IPS-20b (cell line): ENCODE measurements at regions not wholly inside any gene's neighbourhood (a gene's known extent, or its start where the extent isn't known, plus 50 kb on each side); places are given as distances from the start of the nearest gene placed in this dataset.
"Not testable (repeated sequence)": the region's sequence is repeated elsewhere in the genome, so short reads cannot be mapped to it uniquely, and the experiment has no call there.

Experiments
- H3K27ac ChIP-seq: one replicate; pipeline ENCODE4 v1.5.1; 2013; ENCODE audit warnings: low read length
- H3K27me3 ChIP-seq: 2 replicates; pipeline ENCODE4 v1.6.1; 2013; ENCODE audit warnings: mild to moderate bottlenecking, low read length, inconsistent platforms; ENCODE audit not compliant: insufficient read depth
- H3K36me3 ChIP-seq: 2 replicates; pipeline ENCODE4 v1.6.1; 2013; ENCODE audit warnings: low read depth, mild to moderate bottlenecking, inconsistent platforms, low read length, moderate library complexity; ENCODE audit not compliant: insufficient read depth
- H3K4me1 ChIP-seq: 2 replicates; pipeline ENCODE4 v1.6.1; 2013; ENCODE audit warnings: mild to moderate bottlenecking, control low read depth, inconsistent platforms, low read length, moderate library complexity; ENCODE audit not compliant: insufficient read depth
- H3K4me3 ChIP-seq: 2 replicates; pipeline ENCODE4 v1.5.1; 2013; ENCODE audit warnings: mild to moderate bottlenecking, low read length, inconsistent platforms
- H3K9ac ChIP-seq: 2 replicates; pipeline ENCODE4 v1.6.1; 2013; ENCODE audit warnings: low read depth, mild to moderate bottlenecking, inconsistent platforms, low read length, moderate library complexity
- H3K9me3 ChIP-seq: 2 replicates; pipeline ENCODE4 v1.6.1; 2013; ENCODE audit warnings: mild to moderate bottlenecking, low read depth, low read length, inconsistent platforms; ENCODE audit not compliant: insufficient read depth

GRCh38 chr6:33888183-33888582, 84.4 kb upstream of the MLN start:
- no peaks in the 10 kb centered on the region for H3K4me1 ChIP-seq
- no peaks in the 10 kb centered on the region for H3K27me3 ChIP-seq
- H3K4me3 ChIP-seq = no peak overlapping the region
- no peaks in the 10 kb centered on the region for H3K9me3 ChIP-seq
- no peak overlapping the region for H3K27ac ChIP-seq
- no peaks in the 10 kb centered on the region for H3K36me3 ChIP-seq
- no peak overlapping the region for H3K9ac ChIP-seq

DNA sequence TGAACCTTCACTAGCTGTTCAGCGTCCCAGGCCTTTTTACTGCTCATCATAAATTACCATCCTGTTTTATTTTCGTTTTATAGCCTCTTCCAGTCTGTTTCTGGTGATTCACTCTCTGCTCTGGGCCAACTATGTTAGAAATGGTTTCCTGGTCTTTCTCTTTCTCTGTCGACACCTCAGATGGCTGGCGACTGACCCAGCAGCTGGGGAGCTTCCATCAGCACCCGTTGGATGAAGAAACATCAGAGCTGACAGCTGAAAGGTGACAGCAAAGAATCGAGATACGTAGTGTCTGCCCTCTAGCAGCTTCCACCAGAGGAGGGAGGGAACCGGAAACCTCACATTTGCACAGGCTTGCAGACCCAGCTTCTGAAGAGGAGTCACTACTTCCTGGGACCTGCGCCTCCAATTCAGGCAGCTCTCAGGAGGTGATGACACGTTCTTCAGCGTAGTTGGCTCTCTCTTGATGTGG, 82.9 kb upstream of the MLN start:
- Histone ChIP-seq H3K27me3 (no peaks in the 10 kb centered on the region), H3K36me3 (no peaks in the 10 kb centered on the region), H3K27ac (no peak overlapping the region), H3K9ac (no peak overlapping the region), H3K4me1 (no peaks in the 10 kb centered on the region), H3K4me3 (no peak overlapping the region), H3K9me3 (no peaks in the 10 kb centered on the region)

- Histone ChIP-seq H3K4me1 (peaks cover 6% of the 10 kb centered on the region; the same call in 1 of the 2 replicates), H3K27ac (no peak overlapping the region), H3K9me3 (no peaks in the 10 kb centered on the region), H3K36me3 (no peaks in the 10 kb centered on the region), H3K9ac (no peak overlapping the region), H3K27me3 (no peaks in the 10 kb centered on the region), H3K4me3 (no peak overlapping the region)
These were observed 81.6 kb upstream of the MLN start for GRCh38 chr6:33885132-33886057.

GRCh38 chr6:33883621-33884020, 79.8 kb upstream of the MLN start:
- peaks cover 13% of the 10 kb centered on the region; the same call in 1 of the 2 replicates for H3K4me1 ChIP-seq
- not testable (repeated sequence) for H3K9ac ChIP-seq, H3K4me3 ChIP-seq, H3K9me3 ChIP-seq, H3K36me3 ChIP-seq, H3K27ac ChIP-seq, H3K27me3 ChIP-seq

DNA sequence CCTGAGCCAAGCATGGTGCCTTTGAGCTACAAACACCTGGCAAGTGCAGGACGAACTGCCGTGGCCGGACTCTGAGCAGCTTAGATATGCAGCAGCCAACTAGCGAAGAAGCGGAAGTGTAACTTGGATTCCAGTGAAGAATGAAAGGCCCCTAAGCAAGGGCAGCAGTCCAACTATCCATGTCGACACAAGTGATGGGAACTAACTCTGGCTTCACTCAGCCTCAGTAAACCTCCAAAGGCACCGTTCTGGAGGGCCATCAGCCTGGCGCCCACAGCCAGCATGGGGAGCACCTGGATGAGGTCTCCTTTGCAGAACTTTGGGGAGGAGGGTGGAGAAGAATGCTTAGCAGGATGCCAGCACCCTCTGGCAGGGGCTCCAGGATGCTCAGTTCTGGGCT, 78.4 kb upstream of the MLN start:
- no peak overlapping the region for H3K9ac ChIP-seq
- no peaks in the 10 kb centered on the region for H3K27me3 ChIP-seq
- no peak overlapping the region for H3K4me3 ChIP-seq
- H3K9me3 ChIP-seq = no peaks in the 10 kb centered on the region
- peaks cover 13% of the 10 kb centered on the region; the same call in 1 of the 2 replicates for H3K4me1 ChIP-seq
- H3K27ac ChIP-seq = no peak overlapping the region
- H3K36me3 ChIP-seq = no peaks in the 10 kb centered on the region

- no peak overlapping the region for H3K4me3 ChIP-seq
- no peaks in the 10 kb centered on the region for H3K27me3 ChIP-seq
- H3K4me1 ChIP-seq = peaks cover 13% of the 10 kb centered on the region; the same call in 1 of the 2 replicates
- no peak overlapping the region for H3K9ac ChIP-seq
- H3K9me3 ChIP-seq = no peaks in the 10 kb centered on the region
- no peak overlapping the region for H3K27ac ChIP-seq
- H3K36me3 ChIP-seq = no peaks in the 10 kb centered on the region
These were observed 77.0 kb upstream of the MLN start for GRCh38 chr6:33880766-33881165.

DNA sequence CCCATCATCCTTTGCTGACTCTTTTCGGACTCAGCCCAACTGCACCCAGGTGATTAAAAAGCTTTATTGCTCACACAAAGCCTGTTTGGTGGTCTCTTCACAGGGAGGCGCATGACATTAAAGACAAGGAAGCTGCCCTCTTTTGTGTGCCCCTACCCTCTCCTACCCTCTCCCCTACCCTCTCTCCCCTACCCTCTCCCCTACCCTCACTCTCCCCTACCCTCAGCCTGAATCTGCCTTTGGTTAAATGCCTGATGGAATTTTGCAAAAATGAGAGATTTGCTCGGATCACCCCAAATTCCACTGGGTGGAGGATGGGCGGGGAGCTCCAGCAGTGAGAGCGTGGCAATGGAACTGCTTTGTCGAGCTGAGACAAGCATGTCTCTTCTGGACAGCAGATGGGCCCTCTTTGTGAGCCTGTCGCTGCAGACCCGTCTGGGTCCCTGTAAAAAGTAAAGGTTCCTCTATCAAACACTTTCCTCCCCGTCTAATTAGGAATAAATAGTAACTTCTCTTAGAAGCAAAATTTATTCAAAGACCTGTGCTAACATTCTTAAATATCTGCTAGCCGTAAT, 76.4 kb upstream of the MLN start:
- Histone ChIP-seq H3K9me3 (no peaks in the 10 kb centered on the region), H3K4me1 (peaks cover 13% of the 10 kb centered on the region; the same call in 1 of the 2 replicates), H3K9ac (no peak overlapping the region), H3K27ac (no peak overlapping the region), H3K36me3 (no peaks in the 10 kb centered on the region), H3K27me3 (peaks cover 1% of the 10 kb centered on the region; the same call in 1 of the 2 replicates), H3K4me3 (no peak overlapping the region)

- peaks cover 3% of the 10 kb centered on the region; the same call in 1 of the 2 replicates for H3K27me3 ChIP-seq
- H3K4me3 ChIP-seq = no peak overlapping the region
- no peak overlapping the region for H3K27ac ChIP-seq
- peaks cover 13% of the 10 kb centered on the region; the same call in 1 of the 2 replicates for H3K4me1 ChIP-seq
- H3K9ac ChIP-seq = no peak overlapping the region
- no peaks in the 10 kb centered on the region for H3K9me3 ChIP-seq
- H3K36me3 ChIP-seq = no peaks in the 10 kb centered on the region
These were observed 74.8 kb upstream of the MLN start for GRCh38 chr6:33878562-33878961.

DNA sequence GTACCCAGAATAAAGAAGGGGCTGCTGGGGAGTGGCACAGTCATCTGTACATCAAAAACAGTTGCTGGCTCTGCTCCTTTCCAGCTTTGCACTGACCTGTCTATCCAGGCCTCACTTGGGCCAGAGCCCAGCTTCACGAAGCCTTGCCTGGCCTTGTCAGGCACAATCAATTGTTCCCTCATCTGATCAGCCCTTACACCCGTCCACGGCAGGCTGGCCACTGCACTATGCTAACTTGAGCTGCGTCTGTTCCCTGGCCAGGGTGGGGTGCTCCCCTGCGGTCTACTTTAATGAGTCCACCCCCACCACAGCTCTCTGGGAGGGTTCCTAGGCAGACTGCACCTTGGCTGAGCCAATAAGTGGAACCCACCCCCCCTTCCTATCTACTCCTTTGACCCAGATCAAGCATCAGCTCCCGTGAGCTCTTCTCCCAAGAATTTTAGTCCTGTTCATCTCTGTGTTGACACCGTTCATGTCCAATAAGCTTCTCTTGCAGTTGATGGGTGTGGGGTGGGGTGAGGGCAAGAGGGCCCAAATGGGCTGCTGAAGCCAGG, 74.3 kb upstream of the MLN start:
- no peak overlapping the region for H3K9ac ChIP-seq
- H3K9me3 ChIP-seq = no peaks in the 10 kb centered on the region
- H3K4me3 ChIP-seq = no peak overlapping the region
- H3K27me3 ChIP-seq = peaks cover 3% of the 10 kb centered on the region; the same call in 1 of the 2 replicates
- no peaks in the 10 kb centered on the region for H3K36me3 ChIP-seq
- H3K27ac ChIP-seq = no peak overlapping the region
- peaks cover 13% of the 10 kb centered on the region; the same call in 1 of the 2 replicates for H3K4me1 ChIP-seq

- Histone ChIP-seq H3K9ac (no peak overlapping the region), H3K4me3 (no peak overlapping the region), H3K27ac (no peak overlapping the region), H3K27me3 (peaks cover 3% of the 10 kb centered on the region; the same call in 1 of the 2 replicates), H3K4me1 (peaks cover 10% of the 10 kb centered on the region; the same call in 1 of the 2 replicates), H3K9me3 (no peaks in the 10 kb centered on the region), H3K36me3 (no peaks in the 10 kb centered on the region)
These were observed 71.9 kb upstream of the MLN start for GRCh38 chr6:33875696-33876095.

- H3K9ac ChIP-seq = no peak overlapping the region
- peaks cover 5% of the 10 kb centered on the region; the same call in 1 of the 2 replicates for H3K4me1 ChIP-seq
- H3K27ac ChIP-seq = no peak overlapping the region
These were observed 71.4 kb upstream of the MLN start for GRCh38 chr6:33875141-33875581.

More at GRCh38 chr6:33875141-33875581, 71.4 kb upstream of the MLN start:
- H3K36me3 ChIP-seq = no peaks in the 10 kb centered on the region
- H3K27me3 ChIP-seq = peaks cover 3% of the 10 kb centered on the region; the same call in 1 of the 2 replicates
- no peaks in the 10 kb centered on the region for H3K9me3 ChIP-seq
- H3K4me3 ChIP-seq = no peak overlapping the region
